ENCODE measurements at regions not wholly inside any gene's neighbourhood (a gene's known extent, or its start where the extent isn't known, plus 50 kb on each side); places are given as distances from the start of the nearest gene placed in this dataset.

DNA sequence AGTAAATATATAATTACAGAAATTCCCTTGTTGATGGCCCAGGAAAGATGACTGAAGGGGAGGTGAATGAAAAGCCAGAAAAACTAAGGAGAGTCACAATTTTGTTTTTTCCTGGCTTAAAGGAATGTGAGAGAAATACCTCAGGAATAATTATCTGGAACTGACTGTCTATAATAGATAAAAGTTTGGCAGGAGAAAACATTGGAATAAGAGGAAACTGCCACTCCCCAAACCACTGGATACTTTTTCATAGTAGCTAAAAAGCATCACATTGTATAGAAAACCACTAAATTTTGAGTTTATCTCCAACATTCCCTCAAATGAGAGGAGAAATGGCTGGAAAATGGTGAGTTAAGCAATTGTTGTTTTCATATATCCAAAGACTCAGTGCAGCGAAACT lies 326.0 kb downstream of the NPR3 start:
- TF ChIP-seq CTCF (IDR thresholded peaks at IDR 0.05) = no peak
- TF ChIP-seq POLR2A (IDR thresholded peaks at IDR 0.05) = no peak

Measured in lower leg skin (tissue), 3 donors.